H9 (cell line): ENCODE measurements at regions not wholly inside any gene's neighbourhood (a gene's known extent, or its start where the extent isn't known, plus 50 kb on each side); places are given as distances from the start of the nearest gene placed in this dataset.

Source experiments
- DNase-seq: peaks from one replicate; pipeline ENCODE4 v3.0.0-alpha.2; 2017
- H2AFZ ChIP-seq: one replicate; pipeline ENCODE4 v1.6.1; 2013; ENCODE audit warnings: mild to moderate bottlenecking, low read length, control low read depth, moderate library complexity
- H2AK5ac ChIP-seq: 2 replicates; pipeline ENCODE4 v1.6.1; 2013; ENCODE audit warnings: low read length, control low read depth, mixed read lengths; ENCODE audit not compliant: insufficient read length
- H2BK120ac ChIP-seq: one replicate; pipeline ENCODE4 v1.6.1; 2013; ENCODE audit warnings: low read depth, mild to moderate bottlenecking, low read length, control low read depth, inconsistent platforms; ENCODE audit not compliant: poor library complexity, severe bottlenecking
- H2BK12ac ChIP-seq: 2 replicates; pipeline ENCODE4 v1.6.1; 2013; ENCODE audit warnings: low read length, control low read depth, mixed read lengths, low read depth; ENCODE audit not compliant: insufficient read length
- H2BK15ac ChIP-seq: 2 replicates; pipeline ENCODE4 v1.6.1; 2013; ENCODE audit warnings: low read depth, low read length, control low read depth
- H2BK20ac ChIP-seq: one replicate; pipeline ENCODE4 v1.6.1; 2013; ENCODE audit warnings: low read depth, mild to moderate bottlenecking, low read length, control low read depth, inconsistent platforms; ENCODE audit not compliant: poor library complexity, severe bottlenecking
- H2BK5ac ChIP-seq: 2 replicates; pipeline ENCODE4 v1.6.1; 2013; ENCODE audit warnings: low read length, control low read depth, mixed read lengths; ENCODE audit not compliant: insufficient read length
- H3K14ac ChIP-seq: 2 replicates; pipeline ENCODE4 v1.6.1; 2013; ENCODE audit warnings: low read length, control low read depth; ENCODE audit not compliant: insufficient read depth
- H3K18ac ChIP-seq: 2 replicates; pipeline ENCODE4 v1.6.1; 2013; ENCODE audit warnings: low read depth, mild to moderate bottlenecking, mixed read lengths, low read length, control low read depth; ENCODE audit not compliant: insufficient read length
- H3K23ac ChIP-seq: 2 replicates; pipeline ENCODE4 v1.6.1; 2013; ENCODE audit warnings: low read length, control low read depth, mixed read lengths, low read depth; ENCODE audit not compliant: insufficient read length
- H3K23me2 ChIP-seq: 2 replicates; pipeline ENCODE4 v1.6.1; 2013; ENCODE audit warnings: low read depth, mild to moderate bottlenecking, mixed read lengths, low read length, control low read depth; ENCODE audit not compliant: insufficient read length, poor library complexity, severe bottlenecking
- H3K27ac ChIP-seq: 2 replicates; pipeline ENCODE4 v1.5.1; 2013; ENCODE audit warnings: low read length, control low read depth, mixed read lengths, low read depth; ENCODE audit not compliant: insufficient read length
- H3K27me3 ChIP-seq: 2 replicates; pipeline ENCODE4 v1.6.1; 2013; ENCODE audit warnings: low read length, control low read depth, inconsistent platforms; ENCODE audit not compliant: insufficient read depth
- H3K4ac ChIP-seq: 2 replicates; pipeline ENCODE4 v1.6.1; 2013; ENCODE audit warnings: low read depth, mild to moderate bottlenecking, control low read depth, inconsistent platforms, low read length, moderate library complexity
- H3K4me1 ChIP-seq: 2 replicates; pipeline ENCODE4 v1.6.1; 2013; ENCODE audit warnings: low read length, control low read depth, inconsistent platforms; ENCODE audit not compliant: insufficient read depth
- H3K4me2 ChIP-seq: 2 replicates; pipeline ENCODE4 v1.6.1; 2013; ENCODE audit warnings: low read length, control low read depth, mixed read lengths; ENCODE audit not compliant: insufficient read length, insufficient read depth
- H3K56ac ChIP-seq: 2 replicates; pipeline ENCODE4 v1.6.1; 2013; ENCODE audit warnings: low read depth, mild to moderate bottlenecking, mixed read lengths, low read length, control low read depth; ENCODE audit not compliant: insufficient read length
- H3K79me1 ChIP-seq: 2 replicates; pipeline ENCODE4 v1.6.1; 2013; ENCODE audit warnings: low read depth, mild to moderate bottlenecking, moderate library complexity, low read length, control low read depth, inconsistent platforms; ENCODE audit not compliant: insufficient read depth, poor library complexity, severe bottlenecking
- H3K79me2 ChIP-seq: 2 replicates; pipeline ENCODE4 v1.6.1; 2013; ENCODE audit warnings: low read length, control low read depth, inconsistent platforms; ENCODE audit not compliant: insufficient read depth
- H3K9ac ChIP-seq: 2 replicates; pipeline ENCODE4 v1.6.1; 2013; ENCODE audit warnings: low read length, control low read depth, mixed read lengths; ENCODE audit not compliant: insufficient read length; ENCODE audit errors: extremely low read depth
- H3K9me3 ChIP-seq: one replicate; pipeline ENCODE4 v1.6.1; 2013; ENCODE audit warnings: low read depth, low read length, inconsistent platforms; ENCODE audit not compliant: control insufficient read depth
- H3T11ph ChIP-seq: one replicate; pipeline ENCODE4 v1.6.1; 2013; ENCODE audit warnings: mild to moderate bottlenecking, low read length, control low read depth, inconsistent platforms
- H4K20me1 ChIP-seq: one replicate; pipeline ENCODE4 v1.6.1; 2013; ENCODE audit not compliant: control insufficient read depth, insufficient read length, insufficient read depth
- H4K5ac ChIP-seq: 2 replicates; pipeline ENCODE4 v1.6.1; 2013; ENCODE audit warnings: low read depth, mild to moderate bottlenecking, mixed read lengths, low read length, control low read depth; ENCODE audit not compliant: insufficient read length
- H4K8ac ChIP-seq: replicated peaks from 2 replicates; pipeline ENCODE4 v1.6.1; 2013; ENCODE audit warnings: low read length, control low read depth, mixed read lengths, low read depth; ENCODE audit not compliant: insufficient read length
- H4K91ac ChIP-seq: 2 replicates; pipeline ENCODE4 v1.6.1; 2013; ENCODE audit warnings: low read depth, mild to moderate bottlenecking, moderate library complexity, mixed read lengths, low read length, control low read depth; ENCODE audit not compliant: insufficient read length
- H3K27ac Mint-ChIP-seq, 3 experiments: 2 replicates in 2 of 3; 3 replicates in 1 of 3; pipeline ENCODE4 v1.8.0; 2020 to 2021; ENCODE audit warnings: mixed read lengths in 3 of 3, mild to moderate bottlenecking in 1 of 3, moderate library complexity in 1 of 3
- H3K27me3 Mint-ChIP-seq: 2 replicates; pipeline ENCODE4 v1.8.0; 2021; ENCODE audit warnings: low read depth, mild to moderate bottlenecking, moderate library complexity, mixed read lengths
- H3K36me3 Mint-ChIP-seq, 3 experiments: 2 replicates in 2 of 3; 3 replicates in 1 of 3; pipeline ENCODE4 v1.8.0; 2020 to 2021; ENCODE audit warnings: low read depth in 3 of 3, mixed read lengths in 3 of 3; ENCODE audit not compliant: insufficient read depth in 1 of 3
- H3K4me1 Mint-ChIP-seq, 2 experiments: 2 replicates each; pipeline ENCODE4 v1.8.0; 2020; ENCODE audit warnings: mixed read lengths in 2 of 2
- H3K4me3 Mint-ChIP-seq, 2 experiments: 2 replicates in 1 of 2; 3 replicates in 1 of 2; pipeline ENCODE4 v1.8.0; 2020 to 2021; ENCODE audit warnings: mild to moderate bottlenecking in 2 of 2, mixed read lengths in 2 of 2, moderate library complexity in 1 of 2
- H3K9me3 Mint-ChIP-seq, 2 experiments: 2 replicates in 1 of 2; 3 replicates in 1 of 2; pipeline ENCODE4 v1.8.0; 2020; ENCODE audit warnings: mild to moderate bottlenecking in 2 of 2, mixed read lengths in 2 of 2, moderate library complexity in 1 of 2
- CTCF ChIP-seq: fragments of 200-600 bp; sonication (generic); conservative IDR thresholded peaks from 3 replicates; pipeline ENCODE4 v1.8.0; 2021; ENCODE audit warnings: antibody characterized with exemption, mild to moderate bottlenecking
- WGBS: extraction: QIAGEN DNeasy Blood & Tissue Kit; methylation state at CpG from one replicate; pipeline ENCODE4 v1.1.7; 2013; ENCODE audit warnings: missing lambda C conversion rate, low lambda C conversion rate, mixed read lengths; ENCODE audit not compliant: insufficient read length; ENCODE audit errors: extremely low coverage; 5-methylcytosine and 5-hydroxymethylcytosine counted together

- Histone ChIP-seq H2AFZ (no peak overlapping the region), H3K4ac (no peak overlapping the region), H3K56ac (no peak overlapping the region), H2BK120ac (no peak overlapping the region), H3K27ac (no peak overlapping the region), H3T11ph (no peak overlapping the region), H3K79me2 (no peaks in the 10 kb centered on the region), H3K9me3 (no peaks in the 10 kb centered on the region), H2BK5ac (no peak overlapping the region), H3K27me3 (no peaks in the 10 kb centered on the region), H3K23ac (no peak overlapping the region), H3K9ac (no peak overlapping the region), H3K79me1 (no peaks in the 10 kb centered on the region), H2AK5ac (no peak overlapping the region), H3K14ac (no peak overlapping the region), H3K4me2 (no peak overlapping the region), H4K5ac (no peak overlapping the region), H3K23me2 (no peaks in the 10 kb centered on the region), H4K20me1 (no peaks in the 10 kb centered on the region), H3K4me1 (peaks cover 16% of the 10 kb centered on the region), H4K91ac (no peak overlapping the region), H2BK15ac (no peak overlapping the region), H3K18ac (no peak overlapping the region), H2BK20ac (no peak overlapping the region), H4K8ac (no peak overlapping the region), H2BK12ac (no peak overlapping the region)
- no peaks in the 10 kb centered on the region for H3K9me3 Mint-ChIP-seq
- H3K27me3 Mint-ChIP-seq: no peaks in the 10 kb centered on the region
- no CpG with 5 or more reads among the region's 2 CpGs for WGBS
- no peak for DNase-seq
- H3K36me3 Mint-ChIP-seq: no peaks in the 10 kb centered on the region
- no peak overlapping the region for H3K4me3 Mint-ChIP-seq
- peaks cover 33% of the 10 kb centered on the region in 2 experiments for H3K4me1 Mint-ChIP-seq
- no peak for TF ChIP-seq CTCF
- no peak overlapping the region for H3K27ac Mint-ChIP-seq
These were observed 88.1 kb upstream of the BCAR3 start for GRCh38 chr1:93769777-93770176.
